H1 (cell line): ENCODE measurements at regions not wholly inside any gene's neighbourhood (a gene's known extent, or its start where the extent isn't known, plus 50 kb on each side); places are given as distances from the start of the nearest gene placed in this dataset.
A peak's percentile ranks its signal among the peaks of the same experiment; 100 is the strongest.

ENCODE experiments used
- CTCF ChIA-PET: fragments of 300-600 bp; sonication (Branson Sonifier 250); formaldehyde crosslinking; loops from one replicate; lab custom pipeline; 2021; ENCODE audit not compliant: partially characterized antibody; lab: Charles Lee
- POLR2A ChIA-PET: fragments of 300-600 bp; sonication (Branson Sonifier 250); formaldehyde crosslinking; loops from one replicate; lab custom pipeline; 2021; ENCODE audit warnings: inconsistent platforms; ENCODE audit not compliant: partially characterized antibody; lab: Charles Lee
- DNase-seq, 2 experiments: peaks; one replicate each; pipeline versions ENCODE4 v3.0.0 to v3.0.0-alpha.2; 2010 to 2022; ENCODE audit warnings: low spot score in 2 of 2, low read depth in 1 of 2, mixed read lengths in 1 of 2
- FAIRE-seq: peaks from 2 replicates; lab custom pipeline; 2011; peaks lifted over from hg19 to GRCh38; lab: Jason Lieb, UNC
- H2AFZ ChIP-seq: 2 replicates; pipeline ENCODE4 v1.8.1; 2012; ENCODE audit warnings: low read length, inconsistent platforms
- H2AK5ac ChIP-seq: 2 replicates; pipeline ENCODE4 v1.6.1; 2013; ENCODE audit warnings: low read depth, low read length
- H2BK120ac ChIP-seq: replicated peaks from 2 replicates; pipeline ENCODE3; 2013; ENCODE audit warnings: low read depth, low read length, inconsistent platforms
- H2BK12ac ChIP-seq: 2 replicates; pipeline ENCODE4 v1.6.1; 2013; ENCODE audit warnings: low read depth, low read length
- H2BK15ac ChIP-seq: 2 replicates; pipeline ENCODE4 v1.6.1; 2013; ENCODE audit warnings: low read length
- H2BK20ac ChIP-seq: 2 replicates; pipeline ENCODE4 v1.6.1; 2013; ENCODE audit warnings: low read length
- H2BK5ac ChIP-seq: 2 replicates; pipeline ENCODE4 v1.6.1; 2013; ENCODE audit warnings: low read depth, low read length
- H3K14ac ChIP-seq: 2 replicates; pipeline ENCODE4 v1.6.1; 2013; ENCODE audit warnings: inconsistent platforms; ENCODE audit not compliant: insufficient read length
- H3K18ac ChIP-seq: 2 replicates; pipeline ENCODE4 v1.6.1; 2013; ENCODE audit warnings: low read length; ENCODE audit errors: extremely low read depth
- H3K23ac ChIP-seq: 2 replicates; pipeline ENCODE4 v1.6.1; 2013; ENCODE audit warnings: inconsistent platforms; ENCODE audit not compliant: insufficient read length
- H3K23me2 ChIP-seq: 2 replicates; pipeline ENCODE4 v1.6.1; 2013; ENCODE audit warnings: low read depth, low read length
- H3K27ac ChIP-seq: 2 replicates; pipeline ENCODE4 v1.6.1; 2011; ENCODE audit warnings: low read depth, low read length, inconsistent platforms
- H3K27me3 ChIP-seq, 4 experiments: replicated peaks in 1 of 4; 1 replicate in 1 of 4; 2 replicates in 3 of 4; pipeline versions ENCODE4 v1.6.1 to v1.8.1; 2011 to 2013; ENCODE audit warnings: low read length in 3 of 4, mild to moderate bottlenecking in 3 of 4, inconsistent platforms in 2 of 4, mixed read lengths in 2 of 4, moderate library complexity in 1 of 4; ENCODE audit not compliant: control insufficient read depth in 3 of 4, insufficient read depth in 3 of 4; ENCODE audit errors: extremely low read depth in 1 of 4
- H3K36me3 ChIP-seq, 4 experiments: 2 replicates each; pipeline versions ENCODE4 v1.6.1 to v1.8.1; 2011 to 2013; ENCODE audit warnings: mild to moderate bottlenecking in 4 of 4, low read length in 3 of 4, moderate library complexity in 2 of 4, control low read depth in 1 of 4, inconsistent platforms in 1 of 4; ENCODE audit not compliant: insufficient read depth in 4 of 4, control insufficient read depth in 2 of 4
- H3K4ac ChIP-seq: replicated peaks from 2 replicates; pipeline ENCODE3; 2013; ENCODE audit warnings: low read length, low read depth, mixed read lengths, inconsistent platforms; ENCODE audit not compliant: insufficient read length
- H3K4me1 ChIP-seq, 4 experiments: replicated peaks in 1 of 4; 1 replicate in 1 of 4; 2 replicates in 3 of 4; pipeline versions ENCODE4 v1.6.1 to v1.8.1; 2011 to 2013; ENCODE audit warnings: low read length in 3 of 4, inconsistent platforms in 2 of 4, mixed read lengths in 1 of 4; ENCODE audit not compliant: insufficient read depth in 4 of 4, control insufficient read depth in 3 of 4
- H3K4me2 ChIP-seq, 2 experiments: 2 replicates each; pipeline versions ENCODE4 v1.6.1 to v1.8.1; 2011 to 2013; ENCODE audit warnings: low read depth in 2 of 2, low read length in 2 of 2, control low read depth in 1 of 2, inconsistent platforms in 1 of 2, mild to moderate bottlenecking in 1 of 2; ENCODE audit not compliant: insufficient read depth in 1 of 2
- H3K4me3 ChIP-seq, 4 experiments: fragments of 200-600, 300-600 bp in 1 of 4; sonication (generic), shearing (Covaris generic), sonication (Bioruptor Twin) in 1 of 4; 2 replicates each; pipeline versions ENCODE4 v1.5.1 to v1.8.1; 2011 to 2016; ENCODE audit warnings: low read length in 4 of 4, low read depth in 3 of 4, control low read depth in 2 of 4, inconsistent platforms in 2 of 4, mild to moderate bottlenecking in 2 of 4, mixed read lengths in 1 of 4, moderate library complexity in 1 of 4; ENCODE audit not compliant: insufficient read depth in 2 of 4; ENCODE audit errors: extremely low read depth in 1 of 4
- H3K56ac ChIP-seq: replicated peaks from 2 replicates; pipeline ENCODE3; 2013; ENCODE audit warnings: low read depth, mild to moderate bottlenecking, mixed read lengths, low read length, inconsistent platforms; ENCODE audit not compliant: insufficient read length
- H3K79me1 ChIP-seq: 2 replicates; pipeline ENCODE4 v1.6.1; 2013; ENCODE audit warnings: low read depth, low read length, control low read depth
- H3K79me2 ChIP-seq, 2 experiments: 2 replicates each; pipeline versions ENCODE4 v1.6.1 to v1.8.1; 2012 to 2013; ENCODE audit warnings: low read length in 2 of 2, mild to moderate bottlenecking in 2 of 2, inconsistent platforms in 1 of 2; ENCODE audit not compliant: insufficient read depth in 2 of 2, control insufficient read depth in 1 of 2
- H3K9ac ChIP-seq, 4 experiments: replicated peaks in 1 of 4; 1 replicate in 1 of 4; 2 replicates in 3 of 4; pipeline versions ENCODE4 v1.6.1 to v1.8.1; 2011 to 2013; ENCODE audit warnings: low read depth in 3 of 4, low read length in 3 of 4, control low read depth in 2 of 4, mild to moderate bottlenecking in 2 of 4, moderate library complexity in 2 of 4, inconsistent platforms in 1 of 4; ENCODE audit errors: extremely low read depth in 1 of 4
- H3K9me3 ChIP-seq, 2 experiments: 2 replicates each; pipeline versions ENCODE4 v1.6.1 to v1.8.1; 2012 to 2013; ENCODE audit warnings: mild to moderate bottlenecking in 2 of 2, moderate library complexity in 2 of 2, control low read depth in 1 of 2, inconsistent platforms in 1 of 2, low read depth in 1 of 2, low read length in 1 of 2, mixed read lengths in 1 of 2; ENCODE audit not compliant: insufficient read depth in 2 of 2
- H4K20me1 ChIP-seq, 2 experiments: replicated peaks in 1 of 2; 2 replicates each; pipeline versions ENCODE3 to v1.8.1; 2011 to 2013; ENCODE audit warnings: inconsistent platforms in 2 of 2, low read length in 2 of 2, mild to moderate bottlenecking in 1 of 2; ENCODE audit not compliant: insufficient read depth in 2 of 2, control insufficient read depth in 1 of 2
- H4K5ac ChIP-seq: 2 replicates; pipeline ENCODE4 v1.6.1; 2013; ENCODE audit warnings: low read length, low read depth, mixed read lengths, inconsistent platforms; ENCODE audit not compliant: insufficient read length
- H4K8ac ChIP-seq: 2 replicates; pipeline ENCODE4 v1.8.0; 2013; ENCODE audit warnings: mild to moderate bottlenecking, moderate library complexity, low read length, inconsistent platforms; ENCODE audit not compliant: insufficient read depth; ENCODE audit errors: extremely low read depth
- H4K91ac ChIP-seq: replicated peaks from 2 replicates; pipeline ENCODE3; 2013; ENCODE audit warnings: low read length, mixed read lengths, inconsistent platforms; ENCODE audit not compliant: insufficient read length
- BACH1 ChIP-seq: IDR thresholded peaks from 2 replicates; pipeline ENCODE4 v1.6.1; 2012; ENCODE audit warnings: low read length, improper control_type of control experiment
- POLR2AphosphoS5 ChIP-seq: IDR thresholded peaks from 2 replicates; pipeline ENCODE4 v1.6.1; 2011; ENCODE audit warnings: low read depth, low read length
- RNF2 ChIP-seq: fragments of 200-900, 300-1000 bp; sonication (generic); IDR thresholded peaks from 2 replicates; pipeline ENCODE4 v1.7.1; 2016; ENCODE audit warnings: borderline replicate concordance, low read depth, mild to moderate bottlenecking, antibody characterized with exemption, low read length; ENCODE audit not compliant: poor library complexity, severe bottlenecking; ENCODE audit errors: missing control alignments
- SIX5 ChIP-seq: IDR thresholded peaks from 2 replicates; pipeline ENCODE4 v1.6.1; 2011; ENCODE audit warnings: mild to moderate bottlenecking, low read depth, low read length
- TCF12 ChIP-seq: IDR thresholded peaks from 2 replicates; pipeline ENCODE4 v1.6.1; 2011; ENCODE audit warnings: low read depth, mild to moderate bottlenecking, low read length
- TEAD4 ChIP-seq: IDR thresholded peaks from 2 replicates; pipeline ENCODE4 v1.6.1; 2012; ENCODE audit warnings: low read depth, low read length, inconsistent platforms, mixed read lengths
- WGBS, 2 experiments: shearing (Covaris generic) in 1 of 2; methylation state at CpG; one replicate each; pipeline versions ENCODE4 v1.1.6 to v1.1.7; 2013 to 2015; ENCODE audit warnings: low lambda C conversion rate in 2 of 2, mixed read lengths in 2 of 2, inconsistent platforms in 1 of 2, low coverage in 1 of 2, missing lambda C conversion rate in 1 of 2; ENCODE audit not compliant: insufficient replicate concordance in 2 of 2, insufficient coverage in 1 of 2, insufficient read length in 1 of 2; ENCODE audit errors: extremely low coverage in 1 of 2, missing lambda C conversion rate in 1 of 2; 5-methylcytosine and 5-hydroxymethylcytosine counted together
- TF ChIP-seq, protein P1 (sequence below), 3 experiments: IDR thresholded peaks; 1 replicate in 2 of 3; 2 replicates in 1 of 3; pipeline versions ENCODE4 v1.5.1 to v1.6.1; 2011; ENCODE audit warnings: low read length in 3 of 3, mild to moderate bottlenecking in 3 of 3, inconsistent platforms in 2 of 3, low read depth in 1 of 3, moderate library complexity in 1 of 3; ENCODE audit not compliant: insufficient read depth in 1 of 3; ENCODE audit errors: control extremely low read depth in 1 of 3

DNA sequence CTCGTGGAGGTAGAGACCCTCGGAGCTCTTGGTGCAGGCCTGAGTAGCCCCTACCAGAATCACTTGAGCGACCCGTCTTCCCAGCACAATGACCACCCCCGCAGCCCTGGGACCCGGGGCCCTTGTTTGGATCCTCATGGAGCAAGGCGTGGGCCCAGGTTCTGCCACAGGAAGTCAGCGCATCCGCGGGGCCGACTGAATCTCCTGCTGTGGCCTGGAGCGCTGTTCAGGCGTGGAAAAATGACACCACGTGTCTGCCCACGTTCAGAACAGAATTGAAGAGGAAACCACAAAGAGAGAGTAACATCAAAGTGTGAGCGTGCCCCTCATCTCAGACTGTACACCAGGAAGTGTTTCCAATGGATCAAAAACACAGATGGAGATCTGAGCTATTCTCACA, 1479.2 kb downstream of the TBC1D22A start:
- Histone ChIP-seq H2BK15ac (no peak overlapping the region), H3K23me2 (no peaks in the 10 kb centered on the region), H2BK20ac (no peak overlapping the region), H4K20me1 (no peaks in the 10 kb centered on the region), H2BK5ac (no peak overlapping the region), H3K18ac (no peak overlapping the region), H3K27me3 (peaks cover 0 to 2% (median 0%) of the 10 kb centered on the region in 4 experiments; a peak in 2 of 7 replicates), H3K4me3 (no peak overlapping the region), H2BK120ac (no peak overlapping the region), H3K4ac (no peak overlapping the region), H3K4me2 (no peak overlapping the region), H3K56ac (no peak overlapping the region), H3K9me3 (no peaks in the 10 kb centered on the region; a peak in 1 of 4 replicates), H3K14ac (no peak overlapping the region), H3K79me1 (no peaks in the 10 kb centered on the region), H3K23ac (no peak overlapping the region), H3K79me2 (no peaks in the 10 kb centered on the region), H2BK12ac (no peak overlapping the region), H2AFZ (no peak overlapping the region), H4K91ac (no peak overlapping the region), H2AK5ac (no peak overlapping the region), H3K4me1 (peaks cover 0 to 3% (median 0%) of the 10 kb centered on the region in 4 experiments; a peak in 3 of 7 replicates), H4K5ac (no peak overlapping the region), H3K9ac (no peak overlapping the region), H3K27ac (no peak overlapping the region), H3K36me3 (no peaks in the 10 kb centered on the region), H4K8ac (no peak overlapping the region)
- ChIA-PET CTCF (interaction anchor here (0.8 to 0.9 kb wide), 2 partner anchors 20 to 23 kb away, joined by 3 to 4 read pairs; no protein-coding TSS in a partner anchor), POLR2A (no interaction called here)
- DNase-seq (peak in 1 of 2 experiments; percentile 30), FAIRE-seq (no peak)
- 83% methylated on average over 14 of the region's 16 CpGs; no CpG with 5 or more reads in 1 of the 2 experiments for WGBS, 2 experiments
- TF ChIP-seq TEAD4 (no peak), RNF2 (no peak), BACH1 (no peak), POLR2AphosphoS5 (no peak), TCF12 (no peak), SIX5 (no peak)
- TF ChIP-seq, protein P1, sequence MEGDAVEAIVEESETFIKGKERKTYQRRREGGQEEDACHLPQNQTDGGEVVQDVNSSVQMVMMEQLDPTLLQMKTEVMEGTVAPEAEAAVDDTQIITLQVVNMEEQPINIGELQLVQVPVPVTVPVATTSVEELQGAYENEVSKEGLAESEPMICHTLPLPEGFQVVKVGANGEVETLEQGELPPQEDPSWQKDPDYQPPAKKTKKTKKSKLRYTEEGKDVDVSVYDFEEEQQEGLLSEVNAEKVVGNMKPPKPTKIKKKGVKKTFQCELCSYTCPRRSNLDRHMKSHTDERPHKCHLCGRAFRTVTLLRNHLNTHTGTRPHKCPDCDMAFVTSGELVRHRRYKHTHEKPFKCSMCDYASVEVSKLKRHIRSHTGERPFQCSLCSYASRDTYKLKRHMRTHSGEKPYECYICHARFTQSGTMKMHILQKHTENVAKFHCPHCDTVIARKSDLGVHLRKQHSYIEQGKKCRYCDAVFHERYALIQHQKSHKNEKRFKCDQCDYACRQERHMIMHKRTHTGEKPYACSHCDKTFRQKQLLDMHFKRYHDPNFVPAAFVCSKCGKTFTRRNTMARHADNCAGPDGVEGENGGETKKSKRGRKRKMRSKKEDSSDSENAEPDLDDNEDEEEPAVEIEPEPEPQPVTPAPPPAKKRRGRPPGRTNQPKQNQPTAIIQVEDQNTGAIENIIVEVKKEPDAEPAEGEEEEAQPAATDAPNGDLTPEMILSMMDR (IDR thresholded peaks at IDR 0.05; ENCODE audit: control extremely low read depth in 1 of 3, insufficient read depth in 1 of 3, low read depth in 1 of 3, low read length in 3 of 3) = no peak
